Medulla oblongata (tissue), 1 donor: ENCODE measurements at regions not wholly inside any gene's neighbourhood (a gene's known extent, or its start where the extent isn't known, plus 50 kb on each side); places are given as distances from the start of the nearest gene placed in this dataset.

Experiments
- DNase-seq: peaks from one replicate; pipeline ENCODE4 v3.0.0-alpha.2; 2015; ENCODE audit errors: extremely low spot score

- no peak for DNase-seq
Observed at GRCh38 chr2:199629301-199629700, 171.6 kb upstream of the SATB2 start.

- DNase-seq = no peak
Observed at GRCh38 chr2:199627417-199627816, 169.7 kb upstream of the SATB2 start.

- no peak for DNase-seq
Observed at GRCh38 chr2:199624958-199625357, 167.2 kb upstream of the SATB2 start.

DNA sequence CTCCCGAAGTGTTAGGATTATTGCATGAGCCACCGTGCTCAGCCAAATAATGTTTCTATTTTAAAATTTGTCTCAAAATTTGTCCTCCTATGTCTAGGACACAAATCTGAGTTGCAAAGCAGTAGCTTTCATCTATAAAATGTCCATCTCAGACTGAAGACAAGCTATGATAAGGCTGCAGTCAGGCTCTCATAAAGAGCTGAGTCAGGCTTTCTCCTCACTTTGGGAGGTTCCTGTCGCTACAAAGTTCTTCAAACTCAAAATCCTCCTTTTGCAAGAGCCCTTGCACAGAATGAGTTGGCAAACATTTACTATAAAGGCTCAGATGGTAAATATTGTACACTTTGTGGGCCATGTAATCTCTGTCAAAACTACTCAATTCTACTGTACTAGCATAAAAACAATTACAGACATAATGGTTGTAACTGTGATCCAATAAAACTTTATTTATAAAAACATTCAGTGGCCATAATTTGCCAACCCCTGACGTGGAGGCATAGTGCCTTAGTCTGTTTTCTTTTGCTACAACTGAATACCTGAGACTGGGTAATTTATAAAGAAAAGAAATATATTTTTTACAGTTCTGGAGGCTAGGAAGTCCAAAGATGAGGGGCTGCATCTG is 154.9 kb upstream of the SATB2 start:
- DNase-seq = no peak

- peak; percentile 36 for DNase-seq
Observed at GRCh38 chr2:199607914-199608313, 150.2 kb upstream of the SATB2 start.

DNA sequence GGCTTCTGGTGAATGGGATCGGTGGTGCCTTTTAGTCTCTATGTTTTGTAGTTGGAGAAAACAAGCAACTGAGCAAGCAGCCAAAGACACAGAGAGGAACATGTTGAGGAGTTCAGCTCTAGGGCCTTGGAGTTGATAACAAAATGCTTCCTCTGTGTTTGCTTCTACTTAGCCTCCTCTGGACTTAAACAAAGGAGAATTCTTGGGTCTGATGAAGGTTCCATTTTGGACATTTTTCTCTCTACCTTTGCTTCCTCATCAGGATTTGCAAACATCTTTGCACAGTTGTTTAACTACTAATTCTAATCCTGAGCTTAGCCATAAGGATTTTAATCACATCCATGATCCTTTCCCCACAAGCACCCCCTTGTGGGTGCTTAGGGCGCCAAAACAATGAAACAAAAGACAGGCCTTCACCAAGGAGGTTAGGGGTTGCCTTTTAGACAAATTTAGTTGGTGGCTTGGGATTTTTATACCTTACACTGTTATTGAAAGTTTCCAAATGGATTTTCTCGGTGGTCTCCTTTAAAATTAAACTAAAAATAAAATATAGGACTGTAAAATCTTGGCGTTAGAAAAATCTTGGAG is 148.5 kb upstream of the SATB2 start:
- DNase-seq = no peak

GRCh38 chr2:199603721-199604291 is 146.1 kb upstream of the SATB2 start:
- DNase-seq = no peak

DNA sequence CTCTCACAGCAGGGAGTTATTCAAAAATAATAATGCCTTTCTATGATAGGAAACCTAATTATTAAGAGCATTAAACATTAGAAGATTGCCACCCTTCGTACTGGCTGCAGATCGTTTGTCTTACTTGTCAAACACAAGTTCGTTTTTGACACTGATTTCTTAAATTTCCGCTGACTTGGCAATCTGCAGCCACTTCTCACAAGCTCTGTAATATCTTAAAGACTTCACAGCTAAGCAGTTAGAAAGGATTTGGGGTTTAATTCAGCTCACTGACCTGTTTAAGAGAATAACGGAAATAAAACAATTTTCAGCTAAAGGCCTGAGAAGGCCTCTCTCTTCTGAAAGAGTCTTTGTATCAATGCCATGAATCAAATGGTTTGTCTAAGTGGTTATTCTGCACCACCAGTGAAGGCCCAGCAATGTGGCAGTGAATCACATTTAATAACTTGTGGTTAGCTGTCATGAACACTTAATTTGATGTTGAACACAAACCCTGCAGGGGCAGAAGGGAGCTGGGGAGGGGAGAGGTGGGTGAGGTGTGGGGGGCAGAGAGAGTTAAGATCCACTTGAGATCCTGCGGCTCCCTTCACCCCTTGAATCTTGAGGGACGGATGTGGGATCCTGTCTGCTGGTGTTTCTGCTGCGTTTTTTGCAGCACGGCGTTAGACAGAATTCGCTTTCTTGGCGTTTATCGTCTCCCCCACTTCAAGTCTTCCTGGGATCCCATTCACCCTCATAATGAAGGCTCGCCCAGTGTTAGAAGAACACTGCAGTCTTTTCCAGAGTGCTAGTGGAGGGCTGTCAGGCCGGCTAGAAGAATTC is 145.4 kb upstream of the SATB2 start:
- DNase-seq = peak; percentile 73

- DNase-seq = peak; percentile 51
Observed at GRCh38 chr2:199602271-199602895, 144.6 kb upstream of the SATB2 start.

DNA sequence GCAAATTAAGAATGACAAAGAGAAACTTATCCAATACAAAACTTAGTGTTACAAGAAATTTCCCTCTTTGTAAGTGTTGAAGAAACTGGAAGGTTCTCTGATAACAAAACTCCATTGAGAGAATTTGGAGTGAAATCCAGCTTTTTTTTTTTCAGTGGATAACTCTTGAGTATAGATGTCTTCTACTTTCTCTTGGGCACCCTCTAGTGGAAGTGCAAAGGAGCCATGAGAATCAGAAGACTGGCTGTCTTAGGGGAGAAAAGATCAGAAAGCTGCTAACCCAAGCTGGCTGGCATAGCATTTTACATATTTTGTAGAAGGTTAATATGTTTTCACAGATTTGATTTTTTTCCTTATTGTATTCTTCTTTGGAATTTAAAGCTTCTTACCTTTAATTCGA is 138.8 kb upstream of the SATB2 start:
- DNase-seq = no peak

DNA sequence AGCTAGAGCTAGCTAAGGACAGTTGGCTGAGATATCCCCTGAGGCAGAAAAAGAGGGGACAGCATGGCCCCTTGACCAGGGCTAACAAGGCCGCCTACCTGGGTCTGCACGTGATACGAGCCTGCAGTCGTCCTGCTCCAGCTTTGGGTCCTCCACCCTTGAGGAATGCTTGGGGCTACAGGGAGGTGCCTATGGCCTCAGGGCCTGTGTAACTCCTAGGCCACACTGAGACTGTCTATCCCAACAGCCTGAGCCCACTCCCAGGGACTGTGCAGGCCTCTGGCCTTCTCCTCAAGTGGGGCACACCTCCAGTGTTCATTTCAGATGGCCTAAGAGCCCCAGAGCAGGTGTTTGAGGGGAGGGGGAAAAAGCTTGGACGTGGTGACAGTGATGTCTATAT is 136.7 kb upstream of the SATB2 start:
- no peak for DNase-seq

GRCh38 chr2:199591826-199592225 is 134.1 kb upstream of the SATB2 start:
- DNase-seq = no peak

DNA sequence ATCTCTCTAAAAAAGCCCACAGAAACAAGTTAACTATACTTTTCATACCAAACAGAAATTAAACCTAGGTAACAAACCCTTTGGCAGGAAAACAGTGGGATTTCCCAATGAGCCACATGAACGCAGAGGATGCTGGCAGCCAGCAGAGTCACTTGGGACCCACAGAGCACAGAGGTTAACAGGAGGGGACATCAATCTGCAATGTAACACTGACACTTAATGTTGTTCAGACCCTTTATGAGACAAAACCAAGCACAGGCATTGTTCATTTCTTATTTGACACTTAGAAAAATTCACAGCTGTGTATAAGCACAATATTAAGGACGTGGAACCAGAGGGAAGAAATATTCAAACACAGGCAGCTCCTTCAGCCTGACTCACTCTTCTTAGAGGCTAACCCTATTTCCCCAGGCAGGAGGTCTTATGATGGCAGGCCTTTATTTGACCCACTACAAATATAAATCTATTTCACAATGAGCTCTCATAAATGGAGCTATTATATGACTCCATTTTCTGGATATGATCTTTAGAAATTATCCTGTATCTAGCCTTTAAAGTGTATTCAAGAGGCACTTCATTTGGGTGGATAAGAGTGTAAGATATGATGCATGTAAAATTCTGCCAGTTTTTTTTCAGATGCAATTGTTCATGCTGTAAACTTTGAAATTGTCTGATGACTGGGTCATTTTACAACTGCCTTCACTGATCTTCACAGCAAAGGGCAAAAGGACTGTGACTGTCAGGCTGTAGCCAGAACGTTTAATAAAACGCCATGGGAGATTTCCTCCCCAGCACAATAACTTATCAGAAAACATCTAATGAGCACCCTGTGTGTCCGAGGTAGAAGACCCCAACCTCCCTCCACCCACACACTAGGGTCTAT is 132.8 kb upstream of the SATB2 start:
- DNase-seq = no peak

GRCh38 chr2:199589306-199589705 is 131.6 kb upstream of the SATB2 start:
- no peak for DNase-seq

GRCh38 chr2:199588054-199588453 is 130.3 kb upstream of the SATB2 start:
- no peak for DNase-seq

- DNase-seq = no peak
Observed at GRCh38 chr2:199586646-199587045, 128.9 kb upstream of the SATB2 start.

GRCh38 chr2:199583676-199584075 is 125.9 kb upstream of the SATB2 start:
- no peak for DNase-seq

- peak; percentile 52 for DNase-seq
Observed at GRCh38 chr2:199581935-199582360, 124.2 kb upstream of the SATB2 start.

GRCh38 chr2:199581408-199581807 is 123.7 kb upstream of the SATB2 start:
- peak; percentile 34 for DNase-seq

DNA sequence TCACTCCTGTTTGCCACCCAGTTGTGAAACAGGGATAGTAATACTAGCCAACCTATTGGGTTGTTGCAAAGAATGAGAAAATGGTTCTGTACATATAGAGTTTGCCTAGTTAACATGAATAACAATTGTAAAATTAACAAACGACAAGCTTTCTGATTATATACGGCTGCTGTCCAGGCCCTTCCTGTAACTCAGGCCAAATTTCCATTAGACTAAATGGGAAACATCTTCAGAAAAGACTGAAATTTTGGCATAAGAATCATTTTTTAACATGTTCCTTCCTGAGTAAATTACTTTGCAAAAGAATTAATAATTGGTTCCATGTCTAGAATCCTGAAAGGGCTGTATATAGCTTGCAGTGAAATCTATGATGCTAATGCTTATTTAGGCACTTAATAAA is 117.7 kb upstream of the SATB2 start:
- DNase-seq = no peak

DNA sequence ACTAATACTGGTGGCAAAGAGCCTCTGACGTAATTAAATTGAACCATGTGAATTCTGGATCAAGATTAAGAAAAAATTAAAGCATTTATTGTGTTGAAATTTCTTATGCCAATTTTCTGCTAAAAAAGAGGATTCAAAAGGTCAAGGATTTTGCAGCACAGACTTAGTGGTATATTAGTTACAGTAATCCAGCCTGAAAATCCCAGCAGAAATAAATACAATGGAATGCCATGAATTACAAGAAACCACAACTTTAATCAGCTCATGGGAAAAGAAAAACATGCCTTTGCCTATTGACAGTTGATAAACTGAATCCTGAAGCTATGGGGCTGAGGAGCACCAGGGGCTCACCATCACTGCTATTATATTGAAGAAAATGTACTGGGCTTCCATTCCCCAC is 114.8 kb upstream of the SATB2 start:
- DNase-seq = no peak
